ENCODE measurements at regions not wholly inside any gene's neighbourhood (a gene's known extent, or its start where the extent isn't known, plus 50 kb on each side); places are given as distances from the start of the nearest gene placed in this dataset.

DNA sequence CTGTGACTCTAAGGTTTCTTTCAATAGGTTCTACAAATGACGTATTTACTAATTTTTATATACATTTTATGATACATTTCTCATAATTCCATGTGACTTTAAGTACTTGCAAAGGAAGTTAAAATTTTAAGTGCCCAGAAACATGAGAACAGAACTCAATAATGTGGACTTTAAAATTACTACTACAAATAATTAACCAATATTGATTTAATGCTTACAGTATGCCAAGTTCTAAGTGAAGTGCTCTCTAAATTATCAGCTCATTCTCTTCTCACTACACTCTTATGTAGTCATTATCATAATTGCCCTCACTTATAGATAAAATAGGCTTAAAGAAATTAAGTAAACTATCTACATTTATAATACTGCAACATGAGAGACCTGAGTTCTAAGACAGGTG lies 1690.7 kb upstream of the CDH9 start:
- Histone ChIP-seq H4K20me1 (ENCODE audit: insufficient read depth, low read length) (no peaks in the 10 kb centered on the region), H3K4me1 (ENCODE audit: insufficient read depth, low read length, poor library complexity, severe bottlenecking) (no peaks in the 10 kb centered on the region), H2AFZ (ENCODE audit: low read length) (no peak overlapping the region), H3K9me3 (ENCODE audit: low read length) (no peaks in the 10 kb centered on the region), H3K36me3 (ENCODE audit: insufficient read depth, low read length) (no peaks in the 10 kb centered on the region), H3K4me2 (ENCODE audit: low read length) (no peak overlapping the region), H3K4me3 (ENCODE audit: low read depth, low read length, poor library complexity, severe bottlenecking) (no peak overlapping the region), H3K79me2 (ENCODE audit: insufficient read depth, low read depth, low read length) (no peaks in the 10 kb centered on the region), H3K27ac (ENCODE audit: low read depth, low read length, poor library complexity, severe bottlenecking) (no peak overlapping the region), H3K9me2 (ENCODE audit: insufficient read depth, low read length) (no peaks in the 10 kb centered on the region)
- no peak for DNase-seq (ENCODE audit: low spot score)
- ChIA-PET CTCF (ENCODE audit: unreplicated experiment) (no interaction called here), POLR2A (no interaction called here)
- no TSS peak for BruUV-seq (replicated peaks)
- intact Hi-C loops (cut with micrococcal nuclease; ENCODE audit: unreplicated experiment): no loop called here
- TF ChIP-seq EZH2phosphoT487 (IDR thresholded peaks at IDR 0.05; ENCODE audit: borderline replicate concordance, low read depth, low read length): no peak
- TF ChIP-seq, protein P1, sequence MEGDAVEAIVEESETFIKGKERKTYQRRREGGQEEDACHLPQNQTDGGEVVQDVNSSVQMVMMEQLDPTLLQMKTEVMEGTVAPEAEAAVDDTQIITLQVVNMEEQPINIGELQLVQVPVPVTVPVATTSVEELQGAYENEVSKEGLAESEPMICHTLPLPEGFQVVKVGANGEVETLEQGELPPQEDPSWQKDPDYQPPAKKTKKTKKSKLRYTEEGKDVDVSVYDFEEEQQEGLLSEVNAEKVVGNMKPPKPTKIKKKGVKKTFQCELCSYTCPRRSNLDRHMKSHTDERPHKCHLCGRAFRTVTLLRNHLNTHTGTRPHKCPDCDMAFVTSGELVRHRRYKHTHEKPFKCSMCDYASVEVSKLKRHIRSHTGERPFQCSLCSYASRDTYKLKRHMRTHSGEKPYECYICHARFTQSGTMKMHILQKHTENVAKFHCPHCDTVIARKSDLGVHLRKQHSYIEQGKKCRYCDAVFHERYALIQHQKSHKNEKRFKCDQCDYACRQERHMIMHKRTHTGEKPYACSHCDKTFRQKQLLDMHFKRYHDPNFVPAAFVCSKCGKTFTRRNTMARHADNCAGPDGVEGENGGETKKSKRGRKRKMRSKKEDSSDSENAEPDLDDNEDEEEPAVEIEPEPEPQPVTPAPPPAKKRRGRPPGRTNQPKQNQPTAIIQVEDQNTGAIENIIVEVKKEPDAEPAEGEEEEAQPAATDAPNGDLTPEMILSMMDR (conservative IDR thresholded peaks at IDR 0.05; ENCODE audit: low read length): no peak

DNA sequence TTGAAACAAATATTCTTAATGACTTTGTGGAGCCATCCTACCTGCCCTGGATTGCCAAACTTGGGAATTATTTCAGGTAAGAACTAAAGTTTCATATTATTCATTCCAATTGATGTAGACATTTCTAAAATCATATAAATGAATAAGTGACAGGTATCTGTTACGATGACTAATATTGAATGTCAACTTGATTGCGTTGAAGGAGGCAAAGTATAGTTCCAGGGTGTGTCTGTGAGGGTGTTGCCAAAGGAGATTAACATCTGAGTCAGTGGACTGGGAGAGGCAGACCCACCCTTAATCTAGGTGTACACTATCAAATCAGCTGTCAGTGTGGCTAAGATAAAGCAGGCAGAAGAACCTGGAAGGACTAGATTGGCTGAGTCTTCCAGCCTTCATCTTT lies 1688.4 kb upstream of the CDH9 start:
- BruUV-seq (replicated peaks): no TSS peak
- TF ChIP-seq, protein P1 (conservative IDR thresholded peaks at IDR 0.05; ENCODE audit: low read length): no peak
- TF ChIP-seq EZH2phosphoT487 (IDR thresholded peaks at IDR 0.05; ENCODE audit: borderline replicate concordance, low read depth, low read length): no peak

DNA sequence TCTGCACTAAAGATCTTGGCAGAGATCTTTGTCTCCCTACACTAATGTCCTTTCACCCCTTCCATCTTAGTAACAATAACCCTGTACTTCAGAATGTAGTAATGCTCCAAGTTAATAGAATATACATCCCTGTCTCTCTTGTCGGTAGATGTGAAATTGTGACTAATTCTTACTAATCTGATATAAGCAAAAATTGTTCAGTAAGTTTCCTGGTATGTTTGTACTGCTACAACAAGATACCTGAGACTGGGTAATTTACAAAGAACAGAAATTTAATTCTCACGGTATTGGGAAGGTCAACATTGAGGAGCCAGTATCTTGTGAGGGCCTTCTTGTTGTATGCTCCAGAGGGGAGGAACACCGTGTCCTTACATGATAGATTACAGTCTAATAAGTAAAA lies 1686.6 kb upstream of the CDH9 start:
- no peaks in the 10 kb centered on the region for H3K9me2 ChIP-seq (ENCODE audit: insufficient read depth, low read length)
- no peak for TF ChIP-seq EZH2phosphoT487 (IDR thresholded peaks at IDR 0.05; ENCODE audit: borderline replicate concordance, low read depth, low read length)
- TF ChIP-seq, protein P1 (conservative IDR thresholded peaks at IDR 0.05; ENCODE audit: low read length): no peak
- no peaks in the 10 kb centered on the region for H3K79me2 ChIP-seq (ENCODE audit: insufficient read depth, low read depth, low read length)
- no peaks in the 10 kb centered on the region for H3K9me3 ChIP-seq (ENCODE audit: low read length)
- POLR2A ChIA-PET: no interaction called here
- no peaks in the 10 kb centered on the region for H3K4me1 ChIP-seq (ENCODE audit: insufficient read depth, low read length, poor library complexity, severe bottlenecking)
- no peak overlapping the region for H3K4me2 ChIP-seq (ENCODE audit: low read length)
- H3K4me3 ChIP-seq (ENCODE audit: low read depth, low read length, poor library complexity, severe bottlenecking): no peak overlapping the region
- H3K27ac ChIP-seq (ENCODE audit: low read depth, low read length, poor library complexity, severe bottlenecking): no peak overlapping the region
- no peak overlapping the region for H2AFZ ChIP-seq (ENCODE audit: low read length)
- H4K20me1 ChIP-seq (ENCODE audit: insufficient read depth, low read length): no peaks in the 10 kb centered on the region
- H3K36me3 ChIP-seq (ENCODE audit: insufficient read depth, low read length): no peaks in the 10 kb centered on the region
- CTCF ChIA-PET (ENCODE audit: unreplicated experiment): no interaction called here
- DNase-seq (ENCODE audit: low spot score): no peak
- intact Hi-C loops (cut with micrococcal nuclease; ENCODE audit: unreplicated experiment): no loop called here
- no TSS peak for BruUV-seq (replicated peaks)

More for the DNA sequence above, 1688.4 kb upstream of the CDH9 start:
- H3K4me1 ChIP-seq (ENCODE audit: insufficient read depth, low read length, poor library complexity, severe bottlenecking): no peaks in the 10 kb centered on the region
- H3K9me3 ChIP-seq (ENCODE audit: low read length): no peaks in the 10 kb centered on the region
- intact Hi-C loops (cut with micrococcal nuclease; ENCODE audit: unreplicated experiment): no loop called here
- H3K9me2 ChIP-seq (ENCODE audit: insufficient read depth, low read length): no peaks in the 10 kb centered on the region
- H3K79me2 ChIP-seq (ENCODE audit: insufficient read depth, low read depth, low read length): no peaks in the 10 kb centered on the region
- no peaks in the 10 kb centered on the region for H3K36me3 ChIP-seq (ENCODE audit: insufficient read depth, low read length)
- no peaks in the 10 kb centered on the region for H4K20me1 ChIP-seq (ENCODE audit: insufficient read depth, low read length)
- H3K4me2 ChIP-seq (ENCODE audit: low read length): no peak overlapping the region
- ChIA-PET POLR2A (no interaction called here), CTCF (ENCODE audit: unreplicated experiment) (no interaction called here)
- no peak overlapping the region for H2AFZ ChIP-seq (ENCODE audit: low read length)
- DNase-seq (ENCODE audit: low spot score): no peak
- H3K4me3 ChIP-seq (ENCODE audit: low read depth, low read length, poor library complexity, severe bottlenecking): no peak overlapping the region
- H3K27ac ChIP-seq (ENCODE audit: low read depth, low read length, poor library complexity, severe bottlenecking): no peak overlapping the region

All from OCI-LY7 (cell line).